IMR-90 (cell line): ENCODE measurements at regions not wholly inside any gene's neighbourhood (a gene's known extent, or its start where the extent isn't known, plus 50 kb on each side); places are given as distances from the start of the nearest gene placed in this dataset.

Experiments
- ATAC-seq: fragments of 200-7000 bp; cut with Tn5 transposase; 2 replicates; pipeline ENCODE4 v1.9.1; 2020; ENCODE audit warnings: low read depth, mild to moderate bottlenecking, moderate library complexity
- BruUV-seq: library from RNA; stranded (reverse); fragments of 400-500 nt; replicated peaks from 2 replicates; lab custom pipeline; 2021; lab: Mats Ljungman, UMichigan
- CTCF ChIA-PET: fragments of 300-600 bp; formaldehyde crosslinking; extraction: SDS; loops from one replicate; lab custom pipeline; 2021; ENCODE audit warnings: antibody characterized with exemption; lab: Yijun Ruan, JAX
- POLR2A ChIA-PET: fragments of 300-600 bp; sonication (Branson Sonifier 250); formaldehyde crosslinking; loops from one replicate; lab custom pipeline; 2022; ENCODE audit warnings: antibody characterized with exemption; ENCODE audit not compliant: unreplicated experiment; lab: Charles Lee
- DNase-seq: peaks from one replicate; pipeline ENCODE4 v3.0.0; 2013
- H2AFZ ChIP-seq: replicated peaks from 2 replicates; pipeline ENCODE3; 2013; ENCODE audit warnings: low read length, mild to moderate bottlenecking; ENCODE audit not compliant: poor library complexity
- H2AK5ac ChIP-seq: 2 replicates; pipeline ENCODE4 v1.6.1; 2013; ENCODE audit warnings: low read depth, low read length, inconsistent platforms
- H2AK9ac ChIP-seq: replicated peaks from 2 replicates; pipeline ENCODE3; 2013; ENCODE audit warnings: mild to moderate bottlenecking, low read depth, low read length, moderate library complexity; ENCODE audit not compliant: poor library complexity
- H2BK120ac ChIP-seq: 2 replicates; pipeline ENCODE4 v1.6.1; 2013; ENCODE audit warnings: low read depth, low read length, inconsistent platforms
- H2BK15ac ChIP-seq: 3 replicates; pipeline ENCODE4 v1.6.1; 2013; ENCODE audit warnings: low read depth, low read length, inconsistent platforms
- H2BK20ac ChIP-seq: 2 replicates; pipeline ENCODE4 v1.6.1; 2013; ENCODE audit warnings: low read depth, mild to moderate bottlenecking, inconsistent platforms, low read length, moderate library complexity
- H2BK5ac ChIP-seq: 2 replicates; pipeline ENCODE4 v1.6.1; 2013; ENCODE audit warnings: mild to moderate bottlenecking, low read depth, low read length, inconsistent platforms; ENCODE audit not compliant: poor library complexity, severe bottlenecking
- H3K14ac ChIP-seq: replicated peaks from 2 replicates; pipeline ENCODE4 v1.6.1; 2013; ENCODE audit warnings: low read depth, low read length, inconsistent platforms
- H3K18ac ChIP-seq: 2 replicates; pipeline ENCODE4 v1.6.1; 2013; ENCODE audit warnings: low read depth, low read length, control low read depth
- H3K23ac ChIP-seq: 2 replicates; pipeline ENCODE4 v1.6.1; 2013; ENCODE audit warnings: low read depth, low read length, inconsistent platforms
- H3K27ac ChIP-seq: 2 replicates; pipeline ENCODE4 v1.5.1; 2013; ENCODE audit warnings: mild to moderate bottlenecking, control low read depth, low read length; ENCODE audit not compliant: insufficient read depth
- H3K27me3 ChIP-seq: 2 replicates; pipeline ENCODE4 v1.6.1; 2013; ENCODE audit warnings: low read length; ENCODE audit not compliant: control insufficient read depth, insufficient read depth
- H3K36me3 ChIP-seq: 2 replicates; pipeline ENCODE4 v1.6.1; 2013; ENCODE audit warnings: low read length, mixed read lengths; ENCODE audit not compliant: control insufficient read depth, insufficient read depth
- H3K4ac ChIP-seq: 2 replicates; pipeline ENCODE4 v1.6.1; 2013; ENCODE audit warnings: low read depth, low read length, inconsistent platforms
- H3K4me1 ChIP-seq: 2 replicates; pipeline ENCODE4 v1.6.1; 2013; ENCODE audit warnings: low read length, mixed read lengths; ENCODE audit not compliant: control insufficient read depth, insufficient read depth
- H3K4me2 ChIP-seq: 2 replicates; pipeline ENCODE4 v1.6.1; 2013; ENCODE audit warnings: low read depth, mild to moderate bottlenecking, control low read depth, low read length, moderate library complexity
- H3K4me3 ChIP-seq: 2 replicates; pipeline ENCODE4 v1.5.1; 2013; ENCODE audit warnings: low read depth, mild to moderate bottlenecking, control low read depth, low read length, moderate library complexity; ENCODE audit not compliant: insufficient read depth
- H3K56ac ChIP-seq: 2 replicates; pipeline ENCODE4 v1.6.1; 2013; ENCODE audit warnings: low read length, inconsistent platforms; ENCODE audit not compliant: insufficient read depth; ENCODE audit errors: extremely low read depth
- H3K79me1 ChIP-seq, 2 experiments: 2 replicates each; pipeline ENCODE4 v1.6.1; 2013; ENCODE audit warnings: low read length in 2 of 2, inconsistent platforms in 1 of 2, low read depth in 1 of 2
- H3K9ac ChIP-seq: 2 replicates; pipeline ENCODE4 v1.6.1; 2013; ENCODE audit warnings: low read depth, low read length, control low read depth
- H3K9me1 ChIP-seq: 2 replicates; pipeline ENCODE4 v1.6.1; 2013; ENCODE audit warnings: low read length, inconsistent platforms; ENCODE audit not compliant: insufficient read depth
- H3K9me3 ChIP-seq: 2 replicates; pipeline ENCODE4 v1.6.1; 2013; ENCODE audit warnings: low read length; ENCODE audit not compliant: control insufficient read depth, insufficient read depth
- H4K20me1 ChIP-seq: 2 replicates; pipeline ENCODE4 v1.6.1; 2013; ENCODE audit warnings: low read length, inconsistent platforms; ENCODE audit not compliant: insufficient read depth
- H4K5ac ChIP-seq: 2 replicates; pipeline ENCODE4 v1.6.1; 2013; ENCODE audit warnings: mild to moderate bottlenecking, low read depth, low read length, control low read depth
- H4K8ac ChIP-seq, 2 experiments: 2 replicates each; pipeline ENCODE4 v1.6.1; 2013; ENCODE audit warnings: low read depth in 2 of 2, low read length in 2 of 2, control low read depth in 1 of 2, inconsistent platforms in 1 of 2
- H4K91ac ChIP-seq: 2 replicates; pipeline ENCODE4 v1.6.1; 2013; ENCODE audit warnings: low read depth, low read length, inconsistent platforms; ENCODE audit not compliant: insufficient read depth
- BHLHE40 ChIP-seq: fragments of 150-350 bp; IDR thresholded peaks from 2 replicates; pipeline ENCODE4 v1.6.1; 2016; ENCODE audit warnings: mild to moderate bottlenecking, low read depth, low read length
- CEBPB ChIP-seq: IDR thresholded peaks from 2 replicates; pipeline ENCODE4 v1.6.1; 2012; ENCODE audit warnings: low read depth, low read length, improper control_type of control experiment
- ELK1 ChIP-seq: fragments of 150-350 bp; IDR thresholded peaks from 2 replicates; pipeline ENCODE4 v1.6.1; 2016; ENCODE audit warnings: low read depth, mild to moderate bottlenecking, low read length, moderate library complexity, borderline replicate concordance
- FOS ChIP-seq: fragments of 150-350 bp; IDR thresholded peaks from 2 replicates; pipeline ENCODE4 v1.6.1; 2016; ENCODE audit warnings: low read depth, low read length
- MAFK ChIP-seq: IDR thresholded peaks from 2 replicates; pipeline ENCODE4 v1.6.1; 2012; ENCODE audit warnings: low read depth, low read length, improper control_type of control experiment
- MAZ ChIP-seq: IDR thresholded peaks from 2 replicates; pipeline ENCODE4 v1.6.1; 2012; ENCODE audit warnings: low read depth, mild to moderate bottlenecking, low read length, improper control_type of control experiment, moderate library complexity, borderline replicate concordance
- NFE2L2 ChIP-seq: fragments of 150-350 bp; IDR thresholded peaks from 2 replicates; pipeline ENCODE4 v1.6.1; 2016; ENCODE audit warnings: low read depth, mild to moderate bottlenecking, low read length
- POLR2A ChIP-seq: IDR thresholded peaks from 2 replicates; pipeline ENCODE4 v1.6.1; 2012; ENCODE audit warnings: mild to moderate bottlenecking, low read depth, low read length
- RCOR1 ChIP-seq: IDR thresholded peaks from 2 replicates; pipeline ENCODE4 v1.6.1; 2012; ENCODE audit warnings: mild to moderate bottlenecking, low read length, improper control_type of control experiment; ENCODE audit not compliant: insufficient replicate concordance
- RFX5 ChIP-seq: IDR thresholded peaks from 2 replicates; pipeline ENCODE4 v1.8.0; 2012; ENCODE audit warnings: low read depth, mild to moderate bottlenecking, low read length, moderate library complexity
- WGBS, 2 experiments: methylation state at CpG; one replicate each; pipeline versions ENCODE4 v1.1.5 to v1.1.7; 2013; ENCODE audit warnings: missing lambda C conversion rate in 2 of 2; ENCODE audit not compliant: insufficient read length in 1 of 2; ENCODE audit errors: extremely low coverage in 2 of 2; 5-methylcytosine and 5-hydroxymethylcytosine counted together
- dilution Hi-C: fragments of 300-500 bp; cut with HindIII; formaldehyde crosslinking; loops from one replicate; pipeline ENCODE4 v1.14.3; 2018; ENCODE audit warnings: low sequenced_read_pairs; ENCODE audit not compliant: unreplicated experiment
- in situ Hi-C: fragments of 300-500 bp; cut with MboI; formaldehyde crosslinking; loops from 3 replicates; pipeline ENCODE4 v1.14.3; 2019; ENCODE audit warnings: low sequenced_read_pairs, inconsistent platforms, mixed read lengths
- intact Hi-C: fragments of 100-400 bp; cut with micrococcal nuclease; formaldehyde crosslinking; loops from 2 replicates; pipeline ENCODE4 v1.10.0; 2022
- TF ChIP-seq, protein P1 (sequence below): fragments of 150-350 bp; IDR thresholded peaks from 2 replicates; pipeline ENCODE4 v1.6.1; 2017; ENCODE audit warnings: mild to moderate bottlenecking, antibody characterized with exemption, low read length, low read depth
- TF ChIP-seq, protein P2 (sequence below): conservative IDR thresholded peaks from 2 replicates; pipeline ENCODE4 v1.5.1; 2012; ENCODE audit warnings: mild to moderate bottlenecking, low read depth, low read length, improper control_type of control experiment

DNA sequence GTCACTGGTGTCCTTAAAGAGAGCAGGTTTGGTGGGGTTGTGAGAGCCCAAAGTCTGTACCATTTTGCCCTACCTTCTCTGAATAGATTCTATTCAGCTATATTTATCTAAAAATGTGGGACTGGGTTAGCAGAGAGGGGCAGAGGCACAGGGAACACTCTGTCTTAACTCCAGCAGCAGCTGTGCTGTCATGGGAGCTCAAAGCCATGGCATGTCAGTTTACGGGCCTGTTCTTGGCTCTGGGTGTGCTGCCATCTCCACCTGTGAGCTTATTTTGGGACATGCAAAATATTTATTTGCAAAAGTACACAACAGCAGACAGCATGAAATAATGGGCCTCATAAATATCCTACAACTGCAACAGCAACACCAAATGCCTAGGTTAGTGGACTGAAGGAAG lies 129.6 kb upstream of the KCTD1 start:
- H3K56ac ChIP-seq, result no peak overlapping the region
- H2BK5ac ChIP-seq, result no peak overlapping the region
- no peak overlapping the region for H4K8ac ChIP-seq
- TF ChIP-seq RFX5, result no peak
- TF ChIP-seq, protein P1, sequence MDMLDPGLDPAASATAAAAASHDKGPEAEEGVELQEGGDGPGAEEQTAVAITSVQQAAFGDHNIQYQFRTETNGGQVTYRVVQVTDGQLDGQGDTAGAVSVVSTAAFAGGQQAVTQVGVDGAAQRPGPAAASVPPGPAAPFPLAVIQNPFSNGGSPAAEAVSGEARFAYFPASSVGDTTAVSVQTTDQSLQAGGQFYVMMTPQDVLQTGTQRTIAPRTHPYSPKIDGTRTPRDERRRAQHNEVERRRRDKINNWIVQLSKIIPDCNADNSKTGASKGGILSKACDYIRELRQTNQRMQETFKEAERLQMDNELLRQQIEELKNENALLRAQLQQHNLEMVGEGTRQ, result no peak
- TF ChIP-seq, protein P2, sequence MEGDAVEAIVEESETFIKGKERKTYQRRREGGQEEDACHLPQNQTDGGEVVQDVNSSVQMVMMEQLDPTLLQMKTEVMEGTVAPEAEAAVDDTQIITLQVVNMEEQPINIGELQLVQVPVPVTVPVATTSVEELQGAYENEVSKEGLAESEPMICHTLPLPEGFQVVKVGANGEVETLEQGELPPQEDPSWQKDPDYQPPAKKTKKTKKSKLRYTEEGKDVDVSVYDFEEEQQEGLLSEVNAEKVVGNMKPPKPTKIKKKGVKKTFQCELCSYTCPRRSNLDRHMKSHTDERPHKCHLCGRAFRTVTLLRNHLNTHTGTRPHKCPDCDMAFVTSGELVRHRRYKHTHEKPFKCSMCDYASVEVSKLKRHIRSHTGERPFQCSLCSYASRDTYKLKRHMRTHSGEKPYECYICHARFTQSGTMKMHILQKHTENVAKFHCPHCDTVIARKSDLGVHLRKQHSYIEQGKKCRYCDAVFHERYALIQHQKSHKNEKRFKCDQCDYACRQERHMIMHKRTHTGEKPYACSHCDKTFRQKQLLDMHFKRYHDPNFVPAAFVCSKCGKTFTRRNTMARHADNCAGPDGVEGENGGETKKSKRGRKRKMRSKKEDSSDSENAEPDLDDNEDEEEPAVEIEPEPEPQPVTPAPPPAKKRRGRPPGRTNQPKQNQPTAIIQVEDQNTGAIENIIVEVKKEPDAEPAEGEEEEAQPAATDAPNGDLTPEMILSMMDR, result no peak
- no peak for TF ChIP-seq ELK1
- TF ChIP-seq POLR2A, result no peak
- no peak for TF ChIP-seq NFE2L2
- no peak for TF ChIP-seq BHLHE40
- TF ChIP-seq RCOR1, result no peak
- TF ChIP-seq CEBPB, result no peak
- TF ChIP-seq FOS, result no peak
- no peak for TF ChIP-seq MAFK
- TF ChIP-seq MAZ, result no peak
- no peak overlapping the region for H2AK5ac ChIP-seq
- no TSS peak for BruUV-seq
- no CpG with 5 or more reads among the region's 1 CpG for WGBS, 2 experiments
- intact Hi-C loops (no loop called here), in situ Hi-C loops (no loop called here), dilution Hi-C loops (no loop called here)
- no peak overlapping the region for H3K27ac ChIP-seq
- H2BK20ac ChIP-seq, result no peak overlapping the region
- H3K9ac ChIP-seq, result no peak overlapping the region
- no peak overlapping the region for H2AFZ ChIP-seq
- no peaks in the 10 kb centered on the region for H3K36me3 ChIP-seq
- H3K79me1 ChIP-seq, result no peaks in the 10 kb centered on the region
- no peak overlapping the region for H3K18ac ChIP-seq
- no peak overlapping the region for H2AK9ac ChIP-seq
- no peak overlapping the region for H3K14ac ChIP-seq
- no peaks in the 10 kb centered on the region for H4K20me1 ChIP-seq
- POLR2A ChIA-PET, result no interaction called here
- DNase-seq (no peak), ATAC-seq (no peak)
- H3K4me1 ChIP-seq, result no peaks in the 10 kb centered on the region
- H4K91ac ChIP-seq, result no peak overlapping the region
- CTCF ChIA-PET, result no interaction called here
- H2BK15ac ChIP-seq, result no peak overlapping the region
- H3K4me3 ChIP-seq, result no peak overlapping the region
- H3K4me2 ChIP-seq, result no peak overlapping the region
- H2BK120ac ChIP-seq, result no peak overlapping the region
- no peak overlapping the region for H3K4ac ChIP-seq
- no peaks in the 10 kb centered on the region for H3K27me3 ChIP-seq
- no peak overlapping the region for H4K5ac ChIP-seq
- H3K9me3 ChIP-seq, result no peaks in the 10 kb centered on the region
- no peak overlapping the region for H3K23ac ChIP-seq
- H3K9me1 ChIP-seq, result no peaks in the 10 kb centered on the region
